ENCODE measurements at regions not wholly inside any gene's neighbourhood (a gene's known extent, or its start where the extent isn't known, plus 50 kb on each side); places are given as distances from the start of the nearest gene placed in this dataset.
A peak's percentile ranks its signal among the peaks of the same experiment; 100 is the strongest.

GRCh38 chr18:46378864-46379207 is 274.7 kb downstream of the HAUS1 start:
- no peaks in the 10 kb centered on the region for H3K36me3 ChIP-seq (ENCODE audit: control insufficient read depth, insufficient read depth, low read length)
- TF ChIP-seq CTCF (IDR thresholded peaks at IDR 0.05; ENCODE audit: insufficient read depth, low read length, poor library complexity, severe bottlenecking) = no peak
- no peaks in the 10 kb centered on the region for H3K27me3 ChIP-seq (ENCODE audit: control insufficient read depth, insufficient read depth, low read length)
- no peak for DNase-seq (ENCODE audit: low read depth)
- H3K4me3 ChIP-seq (ENCODE audit: low read depth, low read length) = no peak overlapping the region

DNA sequence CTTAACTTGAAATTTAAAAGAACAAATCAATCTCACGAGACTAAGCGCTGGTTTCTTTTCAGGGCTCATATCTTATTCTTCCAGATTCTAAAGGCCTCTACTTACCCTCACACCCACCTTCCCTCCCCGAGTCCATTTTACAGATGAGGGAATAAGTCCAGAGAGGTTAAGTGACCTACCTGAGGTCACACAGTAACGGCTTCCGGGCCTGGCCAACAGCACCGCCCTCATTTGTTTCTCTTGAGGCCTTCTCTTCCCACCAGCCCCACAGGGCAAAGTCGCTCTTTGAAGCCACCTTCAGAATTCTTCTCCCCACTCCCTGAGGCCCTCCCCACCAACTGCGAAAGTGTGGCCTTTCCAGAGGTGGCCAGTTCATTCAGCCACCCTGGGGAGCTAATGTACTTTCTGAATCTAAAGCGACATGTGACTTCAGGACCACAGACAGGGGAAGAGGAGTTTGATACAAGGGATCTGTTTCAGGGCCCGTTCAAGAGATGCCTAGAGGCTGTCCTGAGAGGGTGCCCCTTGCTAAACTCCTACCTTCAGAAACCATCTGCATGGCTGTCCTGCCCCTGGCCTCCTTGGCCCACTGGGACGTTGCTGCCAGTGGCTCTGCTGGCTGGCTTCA is 275.3 kb downstream of the HAUS1 start:
- DNase-seq (ENCODE audit: low read depth) = no peak
- no peaks in the 10 kb centered on the region for H3K36me3 ChIP-seq (ENCODE audit: control insufficient read depth, insufficient read depth, low read length)
- no peak for TF ChIP-seq CTCF (IDR thresholded peaks at IDR 0.05; ENCODE audit: insufficient read depth, low read length, poor library complexity, severe bottlenecking)
- H3K4me3 ChIP-seq (ENCODE audit: low read depth, low read length) = no peak overlapping the region
- no peaks in the 10 kb centered on the region for H3K27me3 ChIP-seq (ENCODE audit: control insufficient read depth, insufficient read depth, low read length)

GRCh38 chr18:46385124-46385523 is 271.9 kb downstream of the LOXHD1 start:
- Histone ChIP-seq H3K27me3 (ENCODE audit: control insufficient read depth, insufficient read depth, low read length) (no peaks in the 10 kb centered on the region), H3K4me3 (ENCODE audit: low read depth, low read length) (no peak overlapping the region), H3K36me3 (ENCODE audit: control insufficient read depth, insufficient read depth, low read length) (no peaks in the 10 kb centered on the region)
- DNase-seq (ENCODE audit: low read depth) = no peak
- no peak for TF ChIP-seq CTCF (IDR thresholded peaks at IDR 0.05; ENCODE audit: insufficient read depth, low read length, poor library complexity, severe bottlenecking)

DNA sequence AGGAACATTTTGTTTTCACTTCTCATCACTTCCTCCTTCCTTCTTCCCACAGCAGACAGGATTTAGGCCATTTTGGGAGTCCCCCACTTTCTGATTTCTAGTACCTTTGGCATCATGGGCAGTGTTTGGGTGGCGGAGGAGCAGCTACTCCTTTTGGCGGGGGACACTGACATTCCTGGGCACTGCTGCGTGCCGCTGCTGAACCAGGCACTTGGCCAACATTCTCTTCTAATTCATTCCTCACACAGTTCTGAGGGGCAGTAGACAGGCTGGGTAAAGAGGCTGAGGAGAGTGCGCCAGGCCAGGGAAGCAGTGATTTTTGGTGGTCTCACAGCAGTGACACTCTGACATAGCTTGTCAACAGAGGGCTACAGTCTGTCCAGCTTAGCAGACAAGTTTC is 270.2 kb downstream of the LOXHD1 start:
- DNase-seq (ENCODE audit: low read depth) = no peak
- TF ChIP-seq CTCF (IDR thresholded peaks at IDR 0.05; ENCODE audit: insufficient read depth, low read length, poor library complexity, severe bottlenecking) = no peak
- Histone ChIP-seq H3K36me3 (ENCODE audit: control insufficient read depth, insufficient read depth, low read length) (no peaks in the 10 kb centered on the region), H3K27me3 (ENCODE audit: control insufficient read depth, insufficient read depth, low read length) (no peaks in the 10 kb centered on the region), H3K4me3 (ENCODE audit: low read depth, low read length) (no peak overlapping the region)

GRCh38 chr18:46387441-46388131 is 269.4 kb downstream of the LOXHD1 start:
- H3K27me3 ChIP-seq (ENCODE audit: control insufficient read depth, insufficient read depth, low read length) = no peaks in the 10 kb centered on the region
- no peaks in the 10 kb centered on the region for H3K36me3 ChIP-seq (ENCODE audit: control insufficient read depth, insufficient read depth, low read length)
- TF ChIP-seq CTCF (IDR thresholded peaks at IDR 0.05; ENCODE audit: insufficient read depth, low read length, poor library complexity, severe bottlenecking) = no peak
- DNase-seq (ENCODE audit: low read depth) = peak; percentile 65
- no peak overlapping the region for H3K4me3 ChIP-seq (ENCODE audit: low read depth, low read length)

- Histone ChIP-seq H3K4me3 (ENCODE audit: low read depth, low read length) (no peak overlapping the region), H3K36me3 (ENCODE audit: control insufficient read depth, insufficient read depth, low read length) (no peaks in the 10 kb centered on the region), H3K27me3 (ENCODE audit: control insufficient read depth, insufficient read depth, low read length) (no peaks in the 10 kb centered on the region)
- DNase-seq (ENCODE audit: low read depth) = no peak
- no peak for TF ChIP-seq CTCF (IDR thresholded peaks at IDR 0.05; ENCODE audit: insufficient read depth, low read length, poor library complexity, severe bottlenecking)
These were observed 268.7 kb downstream of the LOXHD1 start for GRCh38 chr18:46388286-46388685.
